ENCODE measurements at regions not wholly inside any gene's neighbourhood (a gene's known extent, or its start where the extent isn't known, plus 50 kb on each side); places are given as distances from the start of the nearest gene placed in this dataset.

- Histone ChIP-seq H3K79me2 (ENCODE audit: control insufficient read depth, insufficient read depth, low read length) (no peaks in the 10 kb centered on the region), H3K4me1 (ENCODE audit: control insufficient read depth in 2 of 2, insufficient read depth in 2 of 2, low read length in 2 of 2) (no peaks in the 10 kb centered on the region), H4K20me1 (ENCODE audit: control insufficient read depth, insufficient read depth, low read length, poor library complexity, severe bottlenecking) (no peaks in the 10 kb centered on the region), H3K9me3 (ENCODE audit: control extremely low read depth in 1 of 3, control insufficient read depth in 2 of 3, insufficient read depth in 1 of 3, low read length in 2 of 3) (no peaks in the 10 kb centered on the region), H3K4me2 (replicated peaks; ENCODE audit: low read depth, low read length, poor library complexity, severe bottlenecking) (no peak overlapping the region), H2AFZ (ENCODE audit: insufficient read depth, low read depth, low read length, poor library complexity, severe bottlenecking) (no peak overlapping the region), H3K27me3 (replicated peaks in 1 of 4; ENCODE audit: control extremely low read depth in 1 of 4, control insufficient read depth in 3 of 4, insufficient read depth in 4 of 4, low read length in 3 of 4) (no peaks in the 10 kb centered on the region), H3K4me3 (ENCODE audit: control extremely low read depth in 1 of 5, extremely low read depth in 1 of 5, insufficient read depth in 1 of 5, low read depth in 2 of 5, low read length in 4 of 5) (no peak overlapping the region), H3K27ac (ENCODE audit: low read length in 2 of 2) (no peak overlapping the region), H3K9ac (ENCODE audit: low read length) (no peak overlapping the region), H3K36me3 (replicated peaks in 1 of 2; ENCODE audit: control extremely low read depth in 1 of 2, control insufficient read depth in 1 of 2, extremely low read depth in 1 of 2, insufficient read depth in 2 of 2, low read length in 1 of 2) (no peaks in the 10 kb centered on the region)
- Mint-ChIP-seq H3K4me3 (no peak overlapping the region), H3K27me3 (no peaks in the 10 kb centered on the region), H3K27ac (no peak overlapping the region), H3K9me3 (ENCODE audit: insufficient read depth) (peaks cover 2% of the 10 kb centered on the region), H3K4me1 (no peaks in the 10 kb centered on the region)
- intact Hi-C loops (cut with micrococcal nuclease), result no loop called here
- ATAC-seq (ENCODE audit: low read depth) (no peak), DNase-seq (no peak)
- ChIA-PET POLR2A (no interaction called here), CTCF (no interaction called here)
- TF ChIP-seq CTCF (IDR thresholded peaks at IDR 0.05) (no peak), EZH2 (IDR thresholded peaks at IDR 0.05; ENCODE audit: borderline replicate concordance, insufficient read depth, low read depth, low read length, poor library complexity, severe bottlenecking) (no peak)
- 80% methylated on average over 1 of the region's 4 CpGs for WGBS (ENCODE audit: insufficient coverage)
These were observed 512.7 kb upstream of the FAT1 start for GRCh38 chr4:187236209-187236890.

GRCh38 chr4:187238646-187239045 is 515.0 kb upstream of the FAT1 start:
- DNase-seq (no peak), ATAC-seq (ENCODE audit: low read depth) (no peak)
- Histone ChIP-seq H4K20me1 (ENCODE audit: control insufficient read depth, insufficient read depth, low read length, poor library complexity, severe bottlenecking) (no peaks in the 10 kb centered on the region), H3K27me3 (replicated peaks in 1 of 4; ENCODE audit: control extremely low read depth in 1 of 4, control insufficient read depth in 3 of 4, insufficient read depth in 4 of 4, low read length in 3 of 4) (no peaks in the 10 kb centered on the region), H3K36me3 (replicated peaks in 1 of 2; ENCODE audit: control extremely low read depth in 1 of 2, control insufficient read depth in 1 of 2, extremely low read depth in 1 of 2, insufficient read depth in 2 of 2, low read length in 1 of 2) (no peaks in the 10 kb centered on the region), H3K9ac (ENCODE audit: low read length) (no peak overlapping the region), H3K9me3 (ENCODE audit: control extremely low read depth in 1 of 3, control insufficient read depth in 2 of 3, insufficient read depth in 1 of 3, low read length in 2 of 3) (no peaks in the 10 kb centered on the region), H3K27ac (ENCODE audit: low read length in 2 of 2) (no peak overlapping the region), H2AFZ (ENCODE audit: insufficient read depth, low read depth, low read length, poor library complexity, severe bottlenecking) (no peak overlapping the region), H3K4me3 (ENCODE audit: control extremely low read depth in 1 of 5, extremely low read depth in 1 of 5, insufficient read depth in 1 of 5, low read depth in 2 of 5, low read length in 4 of 5) (no peak overlapping the region), H3K4me1 (ENCODE audit: control insufficient read depth in 2 of 2, insufficient read depth in 2 of 2, low read length in 2 of 2) (no peaks in the 10 kb centered on the region), H3K4me2 (replicated peaks; ENCODE audit: low read depth, low read length, poor library complexity, severe bottlenecking) (no peak overlapping the region), H3K79me2 (ENCODE audit: control insufficient read depth, insufficient read depth, low read length) (no peaks in the 10 kb centered on the region)
- H3K27me3 Mint-ChIP-seq, result no peaks in the 10 kb centered on the region
- H3K9me3 Mint-ChIP-seq (ENCODE audit: insufficient read depth), result no peaks in the 10 kb centered on the region
- POLR2A ChIA-PET, result no interaction called here
- intact Hi-C loops (cut with micrococcal nuclease), result no loop called here
- CTCF ChIA-PET, result no interaction called here
- no peaks in the 10 kb centered on the region for H3K4me1 Mint-ChIP-seq
- H3K4me3 Mint-ChIP-seq, result no peak overlapping the region
- TF ChIP-seq EZH2 (IDR thresholded peaks at IDR 0.05; ENCODE audit: borderline replicate concordance, insufficient read depth, low read depth, low read length, poor library complexity, severe bottlenecking), result no peak
- no peak for TF ChIP-seq CTCF (IDR thresholded peaks at IDR 0.05)
- no peak overlapping the region for H3K27ac Mint-ChIP-seq

Data from B cell (primary cell).